ENCODE measurements at regions not wholly inside any gene's neighbourhood (a gene's known extent, or its start where the extent isn't known, plus 50 kb on each side); places are given as distances from the start of the nearest gene placed in this dataset.

DNA sequence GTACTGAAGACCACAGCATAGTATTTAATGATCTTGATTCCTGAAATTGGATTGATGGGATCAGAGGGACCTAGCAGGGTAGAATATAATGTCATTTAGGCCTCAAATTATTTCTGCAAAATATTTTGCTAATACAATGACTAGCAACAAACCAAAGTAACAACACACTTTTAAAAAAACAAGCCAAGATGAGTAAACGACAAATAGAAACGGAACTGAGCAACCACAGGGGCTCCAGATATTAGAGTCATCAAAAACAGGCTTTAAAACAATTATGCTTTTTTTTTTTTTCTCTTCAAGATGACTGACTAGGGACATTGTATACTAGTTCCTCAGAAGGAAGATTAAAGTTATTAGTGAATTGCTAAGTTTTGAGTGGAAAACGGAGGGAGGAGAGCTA lies 447.1 kb upstream of the MMADHC start:
- intact Hi-C loops (cut with micrococcal nuclease) = no loop called here
- Mint-ChIP-seq H3K27me3 (ENCODE audit: insufficient read depth) (no peaks in the 10 kb centered on the region), H3K27ac (no peak overlapping the region), H3K36me3 (ENCODE audit: low read depth) (no peaks in the 10 kb centered on the region), H3K9me3 (no peaks in the 10 kb centered on the region), H3K4me3 (no peak overlapping the region), H3K4me1 (ENCODE audit: low read depth) (no peaks in the 10 kb centered on the region)
- DNase-seq (ENCODE audit: low spot score) = no peak

DNA sequence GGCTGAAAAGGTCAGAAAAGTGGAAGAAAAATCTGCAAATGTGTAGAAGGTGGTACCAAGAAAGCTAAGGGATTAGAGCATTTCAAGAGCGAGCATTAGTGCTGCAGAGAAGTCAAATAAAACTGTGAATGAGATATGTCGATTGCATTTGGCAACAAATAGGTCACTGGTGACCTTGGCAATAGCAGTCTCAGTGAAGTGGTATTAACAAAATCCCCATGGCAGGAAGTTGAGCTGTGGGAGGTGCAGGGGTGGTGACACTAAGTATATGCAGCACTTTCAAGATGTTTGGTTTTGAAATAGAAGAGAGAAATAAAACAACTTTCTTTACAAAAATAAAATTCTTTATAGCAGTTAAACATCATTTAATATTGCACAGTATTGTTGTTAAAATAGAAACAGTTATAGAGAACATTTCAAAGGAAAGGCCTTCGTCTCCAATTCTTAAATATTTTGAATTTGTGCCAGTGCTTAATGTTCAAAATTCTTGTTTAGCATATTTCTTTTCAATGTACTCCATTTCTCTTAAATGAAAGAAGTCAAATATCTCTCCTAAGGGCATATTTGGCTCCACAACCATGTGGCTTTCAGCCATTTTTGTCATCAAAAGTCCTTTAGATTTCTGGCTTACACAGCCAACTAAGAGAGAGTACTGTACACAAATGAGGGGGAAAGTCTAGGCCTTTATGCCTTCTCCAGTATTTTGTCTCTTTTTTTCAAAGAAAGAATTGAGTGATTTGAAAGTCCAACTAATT lies 443.0 kb upstream of the MMADHC start:
- intact Hi-C loops (cut with micrococcal nuclease) = no loop called here
- Mint-ChIP-seq H3K36me3 (ENCODE audit: low read depth) (no peaks in the 10 kb centered on the region), H3K27me3 (ENCODE audit: insufficient read depth) (no peaks in the 10 kb centered on the region), H3K27ac (no peak overlapping the region), H3K4me1 (ENCODE audit: low read depth) (no peaks in the 10 kb centered on the region), H3K9me3 (no peaks in the 10 kb centered on the region), H3K4me3 (no peak overlapping the region)
- DNase-seq (ENCODE audit: low spot score) = no peak

DNA sequence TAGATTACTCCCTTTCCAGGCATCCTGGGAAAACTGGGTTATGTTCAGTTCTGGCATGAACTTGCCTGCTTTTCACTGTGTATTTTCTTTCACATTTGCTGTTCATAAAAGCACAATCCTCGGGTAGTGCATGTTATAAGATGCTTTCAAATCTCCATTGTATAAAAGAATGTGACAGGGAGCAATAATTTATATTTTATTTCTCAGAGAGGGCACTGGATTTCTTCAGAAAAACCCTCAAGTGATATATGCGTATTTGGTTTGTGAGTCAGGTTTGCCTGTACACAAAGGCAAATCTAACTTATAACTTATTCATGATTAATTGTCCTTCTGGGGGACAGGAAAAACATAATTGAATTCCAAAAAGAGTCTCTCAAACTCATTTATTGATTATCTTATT lies 440.7 kb upstream of the MMADHC start:
- no peaks in the 10 kb centered on the region for H3K27me3 Mint-ChIP-seq (ENCODE audit: insufficient read depth)
- H3K9me3 Mint-ChIP-seq = no peaks in the 10 kb centered on the region
- no peak for DNase-seq (ENCODE audit: low spot score)
- H3K4me3 Mint-ChIP-seq = no peak overlapping the region
- H3K36me3 Mint-ChIP-seq (ENCODE audit: low read depth) = no peaks in the 10 kb centered on the region
- no peaks in the 10 kb centered on the region for H3K4me1 Mint-ChIP-seq (ENCODE audit: low read depth)
- H3K27ac Mint-ChIP-seq = no peak overlapping the region
- intact Hi-C loops (cut with micrococcal nuclease) = no loop called here

DNA sequence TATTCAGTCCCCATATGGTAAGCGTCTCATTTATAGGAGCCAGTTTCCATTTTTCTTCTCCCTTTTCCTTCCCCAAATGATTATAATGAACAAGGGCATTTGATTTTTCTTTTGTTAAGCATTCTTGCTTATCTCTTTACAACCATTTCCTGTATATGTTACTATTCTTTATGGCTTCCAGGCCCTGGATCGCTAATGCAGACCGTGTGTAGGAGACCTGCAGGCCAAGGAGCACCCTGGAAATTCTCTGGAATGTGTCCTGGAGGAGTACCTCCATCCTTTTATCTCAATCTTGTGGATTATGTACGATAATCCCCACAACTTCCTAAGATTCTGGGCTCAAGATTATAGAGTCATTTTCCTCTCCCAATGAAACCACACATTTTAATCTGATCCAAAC lies 439.6 kb upstream of the MMADHC start:
- intact Hi-C loops (cut with micrococcal nuclease) = no loop called here
- no peaks in the 10 kb centered on the region for H3K4me1 Mint-ChIP-seq (ENCODE audit: low read depth)

DNA sequence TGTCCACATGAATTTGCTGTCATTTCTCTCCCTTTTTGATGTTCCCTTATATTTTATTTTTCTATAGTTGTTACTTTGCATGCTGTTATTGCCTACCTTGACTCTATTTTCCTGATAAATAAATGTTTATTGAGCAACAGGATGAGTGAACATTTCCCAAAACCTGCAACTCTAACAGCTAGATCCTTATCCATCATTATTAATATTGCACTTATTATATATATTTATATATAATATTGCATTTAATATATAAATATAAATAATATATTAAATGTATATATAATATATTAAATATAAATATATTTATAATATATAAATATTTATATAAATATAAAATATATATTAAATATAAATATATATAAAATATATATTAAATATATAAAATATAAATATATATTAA lies 436.1 kb upstream of the MMADHC start:
- Mint-ChIP-seq H3K36me3 (ENCODE audit: low read depth) (no peaks in the 10 kb centered on the region), H3K9me3 (no peaks in the 10 kb centered on the region), H3K27me3 (ENCODE audit: insufficient read depth) (no peaks in the 10 kb centered on the region), H3K4me1 (ENCODE audit: low read depth) (no peaks in the 10 kb centered on the region), H3K27ac (no peak overlapping the region), H3K4me3 (no peak overlapping the region)
- DNase-seq (ENCODE audit: low spot score) = no peak
- intact Hi-C loops (cut with micrococcal nuclease) = loop anchor here (2.0 kb wide), 1 partner anchor 427 kb away; no protein-coding TSS in a partner anchor

More for the DNA sequence above, 439.6 kb upstream of the MMADHC start:
- H3K4me3 Mint-ChIP-seq = no peak overlapping the region
- no peaks in the 10 kb centered on the region for H3K9me3 Mint-ChIP-seq
- no peaks in the 10 kb centered on the region for H3K27me3 Mint-ChIP-seq (ENCODE audit: insufficient read depth)
- no peaks in the 10 kb centered on the region for H3K36me3 Mint-ChIP-seq (ENCODE audit: low read depth)
- no peak for DNase-seq (ENCODE audit: low spot score)
- no peak overlapping the region for H3K27ac Mint-ChIP-seq

DNA sequence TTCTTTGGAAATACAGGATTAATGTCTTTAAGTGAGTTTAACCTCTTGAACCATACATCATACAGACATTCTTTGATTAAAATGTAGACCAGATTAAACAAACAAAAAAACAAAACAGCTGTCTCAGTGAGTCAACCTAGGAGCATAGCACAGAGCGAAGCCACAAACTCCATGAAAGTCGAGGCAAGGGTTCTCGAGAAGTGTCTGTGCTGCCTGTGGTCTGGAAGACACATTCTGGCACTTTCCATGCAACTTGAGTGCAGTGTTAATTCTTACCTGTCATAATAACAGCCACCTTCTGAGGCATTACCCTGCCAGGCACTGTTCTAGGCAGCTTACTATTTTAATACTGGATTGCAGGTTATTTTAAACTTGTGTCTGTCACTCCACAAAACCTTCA lies 435.5 kb upstream of the MMADHC start:
- DNase-seq (ENCODE audit: low spot score) = peak; percentile 12
- no peaks in the 10 kb centered on the region for H3K36me3 Mint-ChIP-seq (ENCODE audit: low read depth)
- H3K27ac Mint-ChIP-seq = no peak overlapping the region
- no peaks in the 10 kb centered on the region for H3K27me3 Mint-ChIP-seq (ENCODE audit: insufficient read depth)
- no peaks in the 10 kb centered on the region for H3K4me1 Mint-ChIP-seq (ENCODE audit: low read depth)
- H3K4me3 Mint-ChIP-seq = no peak overlapping the region
- no peaks in the 10 kb centered on the region for H3K9me3 Mint-ChIP-seq
- intact Hi-C loops (cut with micrococcal nuclease) = loop anchor here (2.0 kb wide), 1 partner anchor 426 kb away; no protein-coding TSS in a partner anchor

DNA sequence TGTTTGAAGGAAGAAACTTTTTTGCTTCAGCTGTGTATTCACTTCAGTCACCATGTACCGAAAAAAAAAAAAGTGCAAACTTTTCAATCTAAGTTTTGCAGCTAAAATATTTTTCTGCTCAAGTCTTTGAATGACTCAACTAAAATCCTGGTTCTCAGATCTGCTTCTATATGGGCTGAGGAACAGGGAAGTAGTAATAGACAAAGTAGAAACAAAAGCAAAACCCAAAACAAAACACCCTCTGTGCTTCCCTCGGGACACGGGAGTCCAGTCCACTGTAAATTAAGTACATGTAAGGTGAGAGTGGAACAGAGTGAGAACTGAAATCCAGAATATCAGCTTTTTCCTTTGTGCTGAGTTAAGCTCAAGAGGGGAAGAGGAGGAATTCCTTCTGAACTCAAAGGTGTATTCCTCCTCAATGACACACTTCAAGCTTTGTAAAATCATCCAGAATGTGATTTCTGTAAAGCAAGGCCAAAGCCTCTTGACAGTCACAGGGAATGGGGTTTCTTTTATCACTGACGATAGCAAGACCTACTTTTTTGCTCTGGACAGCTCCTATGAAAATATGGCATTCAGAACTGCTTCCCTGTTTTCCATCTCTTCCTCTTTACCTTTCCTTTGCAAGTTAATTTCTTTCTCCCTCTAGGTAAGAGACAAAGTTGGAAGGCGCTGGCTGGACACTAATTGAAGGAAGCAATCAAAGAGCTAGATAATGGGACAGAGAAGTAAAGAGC lies 433.5 kb upstream of the MMADHC start:
- no peak for DNase-seq (ENCODE audit: low spot score)
- H3K4me3 Mint-ChIP-seq = no peak overlapping the region
- no peaks in the 10 kb centered on the region for H3K4me1 Mint-ChIP-seq (ENCODE audit: low read depth)
- H3K9me3 Mint-ChIP-seq = no peaks in the 10 kb centered on the region
- no peak overlapping the region for H3K27ac Mint-ChIP-seq
- intact Hi-C loops (cut with micrococcal nuclease) = no loop called here
- H3K27me3 Mint-ChIP-seq (ENCODE audit: insufficient read depth) = no peaks in the 10 kb centered on the region
- no peaks in the 10 kb centered on the region for H3K36me3 Mint-ChIP-seq (ENCODE audit: low read depth)

DNA sequence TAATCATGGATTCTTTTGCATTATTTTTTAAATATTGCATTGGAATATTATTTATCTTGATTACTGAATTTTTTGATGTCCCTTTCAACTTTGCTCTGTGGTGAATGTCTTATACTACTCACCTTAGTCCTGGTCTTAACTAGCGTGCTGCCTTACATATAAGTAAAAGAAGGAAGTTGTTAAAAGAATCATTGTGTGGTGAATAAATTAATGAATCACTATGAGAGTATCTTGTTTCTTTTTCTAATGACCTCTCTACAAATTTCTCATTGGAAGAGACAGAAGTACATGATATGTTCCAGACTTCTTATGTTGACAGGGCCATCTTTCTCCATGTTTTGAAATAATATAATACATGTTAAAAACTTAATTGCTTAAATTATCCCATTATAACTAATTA lies 432.6 kb upstream of the MMADHC start:
- no peak for DNase-seq (ENCODE audit: low spot score)
- Mint-ChIP-seq H3K4me1 (ENCODE audit: low read depth) (no peaks in the 10 kb centered on the region), H3K36me3 (ENCODE audit: low read depth) (no peaks in the 10 kb centered on the region), H3K27ac (no peak overlapping the region), H3K9me3 (no peaks in the 10 kb centered on the region), H3K4me3 (no peak overlapping the region), H3K27me3 (ENCODE audit: insufficient read depth) (no peaks in the 10 kb centered on the region)
- intact Hi-C loops (cut with micrococcal nuclease) = no loop called here

DNA sequence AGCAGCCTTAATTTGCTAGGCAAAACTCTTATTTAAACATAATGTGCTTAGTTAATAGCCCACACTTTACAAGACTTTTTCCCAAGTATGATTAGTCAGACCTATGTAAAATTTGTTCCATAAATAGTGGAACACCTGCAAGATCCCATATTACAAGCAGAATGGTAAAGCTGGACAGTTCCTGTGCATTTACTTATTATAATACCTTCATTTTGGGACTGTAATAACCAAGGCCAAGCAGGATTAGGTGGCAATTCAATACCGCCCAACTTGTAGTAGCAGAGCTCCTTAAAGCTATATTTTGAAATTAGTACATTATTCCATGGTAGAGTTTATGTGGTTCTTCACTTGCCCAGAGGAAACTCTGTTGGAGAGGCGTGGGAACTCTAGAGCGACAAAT lies 431.5 kb upstream of the MMADHC start:
- no peaks in the 10 kb centered on the region for H3K4me1 Mint-ChIP-seq (ENCODE audit: low read depth)
- no peak for DNase-seq (ENCODE audit: low spot score)
- no peaks in the 10 kb centered on the region for H3K9me3 Mint-ChIP-seq
- H3K4me3 Mint-ChIP-seq = no peak overlapping the region
- H3K36me3 Mint-ChIP-seq (ENCODE audit: low read depth) = no peaks in the 10 kb centered on the region
- intact Hi-C loops (cut with micrococcal nuclease) = no loop called here
- no peak overlapping the region for H3K27ac Mint-ChIP-seq
- no peaks in the 10 kb centered on the region for H3K27me3 Mint-ChIP-seq (ENCODE audit: insufficient read depth)

DNA sequence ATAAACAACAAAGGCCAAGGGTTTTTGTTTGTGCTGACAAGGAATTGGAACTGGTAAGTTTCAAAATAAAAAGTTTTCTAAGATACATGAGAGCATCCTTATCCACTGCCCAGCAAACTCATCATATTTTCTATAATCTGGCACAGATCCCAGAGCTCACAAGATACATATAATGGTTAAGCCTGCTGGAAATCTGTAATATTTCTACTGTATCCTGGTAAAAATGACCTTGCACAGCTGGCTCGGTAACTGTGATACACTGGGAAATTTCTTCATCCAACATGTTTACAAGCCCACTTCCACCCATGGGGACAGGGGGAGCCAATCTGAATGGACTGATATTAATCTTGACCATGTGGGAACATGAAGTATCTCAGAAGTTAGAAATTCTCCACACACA lies 425.4 kb upstream of the MMADHC start:
- intact Hi-C loops (cut with micrococcal nuclease) = no loop called here
- no peaks in the 10 kb centered on the region for H3K36me3 Mint-ChIP-seq (ENCODE audit: low read depth)
- no peaks in the 10 kb centered on the region for H3K4me1 Mint-ChIP-seq (ENCODE audit: low read depth)
- no peak overlapping the region for H3K4me3 Mint-ChIP-seq
- no peaks in the 10 kb centered on the region for H3K27me3 Mint-ChIP-seq (ENCODE audit: insufficient read depth)
- H3K27ac Mint-ChIP-seq = no peak overlapping the region
- H3K9me3 Mint-ChIP-seq = no peaks in the 10 kb centered on the region
- DNase-seq (ENCODE audit: low spot score) = no peak

DNA sequence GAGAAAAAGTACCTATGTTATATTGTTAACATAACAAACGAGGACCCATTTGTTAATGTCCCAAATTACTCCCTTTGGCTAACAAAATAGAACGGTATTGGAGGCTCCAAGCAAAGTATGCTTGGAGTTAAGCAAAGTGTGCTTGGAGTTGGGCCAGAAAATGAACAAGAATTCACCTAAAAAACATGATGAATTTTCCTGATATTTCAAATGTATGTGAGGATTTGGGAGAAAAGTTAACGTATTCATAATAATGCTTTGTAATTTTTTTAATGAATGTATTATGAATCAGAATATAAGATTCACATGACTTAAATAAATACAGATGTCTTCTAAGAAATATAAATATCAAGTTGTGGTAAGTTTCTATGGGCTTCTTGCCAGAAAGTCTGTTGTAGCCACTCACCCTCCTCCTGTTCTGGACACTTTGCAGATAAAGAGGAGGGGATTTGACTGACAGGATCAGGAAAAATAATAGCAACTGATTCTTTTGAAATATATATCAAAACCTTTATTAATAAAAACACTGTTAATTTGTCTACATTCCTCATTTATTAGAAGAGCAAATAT lies 423.7 kb upstream of the MMADHC start:
- Mint-ChIP-seq H3K27me3 (ENCODE audit: insufficient read depth) (no peaks in the 10 kb centered on the region), H3K9me3 (no peaks in the 10 kb centered on the region), H3K4me3 (no peak overlapping the region), H3K36me3 (ENCODE audit: low read depth) (no peaks in the 10 kb centered on the region), H3K27ac (no peak overlapping the region), H3K4me1 (ENCODE audit: low read depth) (no peaks in the 10 kb centered on the region)
- DNase-seq (ENCODE audit: low spot score) = no peak
- intact Hi-C loops (cut with micrococcal nuclease) = no loop called here

DNA sequence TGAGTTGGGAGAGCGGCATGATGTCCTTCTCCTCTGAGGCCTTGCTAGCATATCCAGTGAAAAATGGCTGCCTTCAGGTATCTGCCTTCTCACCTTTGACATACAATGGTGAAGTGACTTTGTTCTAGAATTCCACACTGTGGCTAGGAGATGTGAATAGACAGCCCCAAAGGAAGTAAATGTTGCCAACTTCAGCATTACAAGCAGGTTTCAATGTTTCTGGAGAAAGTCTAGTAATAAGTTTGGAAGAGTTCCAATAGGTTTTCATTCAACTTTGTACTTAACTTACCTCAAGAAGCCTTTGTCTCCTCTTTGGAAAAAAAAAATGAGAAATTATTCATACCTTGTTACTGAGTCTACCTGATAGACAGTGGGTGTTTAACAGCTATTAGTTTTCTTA lies 421.3 kb upstream of the MMADHC start:
- H3K27ac Mint-ChIP-seq = no peak overlapping the region
- no peaks in the 10 kb centered on the region for H3K9me3 Mint-ChIP-seq
- intact Hi-C loops (cut with micrococcal nuclease) = no loop called here
- H3K4me3 Mint-ChIP-seq = no peak overlapping the region
- H3K4me1 Mint-ChIP-seq (ENCODE audit: low read depth) = no peaks in the 10 kb centered on the region
- H3K27me3 Mint-ChIP-seq (ENCODE audit: insufficient read depth) = no peaks in the 10 kb centered on the region
- DNase-seq (ENCODE audit: low spot score) = no peak
- no peaks in the 10 kb centered on the region for H3K36me3 Mint-ChIP-seq (ENCODE audit: low read depth)

DNA sequence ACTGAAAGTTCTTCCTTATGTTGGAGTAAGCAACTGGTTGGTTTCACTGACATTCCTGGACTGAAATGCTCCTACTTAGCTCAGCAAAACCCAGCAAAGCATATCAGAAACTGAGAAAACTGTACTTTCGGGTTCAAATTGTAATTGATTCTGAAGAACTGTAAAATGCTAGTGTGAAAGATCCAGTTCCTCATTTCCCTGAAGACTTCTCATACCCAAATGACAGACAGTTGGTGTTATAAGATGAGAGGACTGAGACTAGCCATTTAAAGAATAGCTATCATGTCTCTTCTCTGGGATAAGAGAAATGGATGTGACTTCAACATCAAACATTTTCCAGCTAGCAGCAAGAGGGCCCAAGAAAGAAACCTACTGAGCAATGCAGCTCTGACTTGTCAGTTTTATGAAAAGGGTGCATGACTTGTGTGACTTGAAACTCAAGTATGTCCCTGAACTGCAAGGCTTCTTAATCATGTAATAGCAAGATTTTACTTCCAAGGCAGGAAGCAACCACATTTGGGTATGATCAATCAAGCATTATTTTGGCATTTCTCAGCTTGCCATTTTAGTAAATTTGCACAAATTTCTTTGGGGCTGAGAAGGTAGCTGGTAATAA lies 420.3 kb upstream of the MMADHC start:
- H3K27ac Mint-ChIP-seq = no peak overlapping the region
- no peaks in the 10 kb centered on the region for H3K27me3 Mint-ChIP-seq (ENCODE audit: insufficient read depth)
- H3K4me1 Mint-ChIP-seq (ENCODE audit: low read depth) = no peaks in the 10 kb centered on the region

More for the DNA sequence above, 420.3 kb upstream of the MMADHC start:
- no peaks in the 10 kb centered on the region for H3K9me3 Mint-ChIP-seq
- no peak for DNase-seq (ENCODE audit: low spot score)
- H3K36me3 Mint-ChIP-seq (ENCODE audit: low read depth) = no peaks in the 10 kb centered on the region
- no peak overlapping the region for H3K4me3 Mint-ChIP-seq
- intact Hi-C loops (cut with micrococcal nuclease) = no loop called here

Data from activated T-helper 1 cell treated with anti-CD3 and anti-CD28 coated beads, Interleukin-12 subunit alpha, Interleukin-12 subunit beta, Interleukin-2, Interleukin-4 antibody, amounts not matched to agents 30 ng/mL and 10 ng/mL and 1 ng/mL, durations not matched to agents 14 hours and 24 hours and 36 hours (primary cell).